SH-SY5Y (cell line): ENCODE measurements at regions not wholly inside any gene's neighbourhood (a gene's known extent, or its start where the extent isn't known, plus 50 kb on each side); places are given as distances from the start of the nearest gene placed in this dataset.

ENCODE experiments used
- GATA2 ChIP-seq: IDR thresholded peaks from 2 replicates; pipeline ENCODE4 v1.6.1; 2011; ENCODE audit warnings: mild to moderate bottlenecking, low read depth, low read length
- GATA3 ChIP-seq: IDR thresholded peaks from 2 replicates; pipeline ENCODE4 v1.6.1; 2011; ENCODE audit warnings: low read depth, mild to moderate bottlenecking, low read length, moderate library complexity

DNA sequence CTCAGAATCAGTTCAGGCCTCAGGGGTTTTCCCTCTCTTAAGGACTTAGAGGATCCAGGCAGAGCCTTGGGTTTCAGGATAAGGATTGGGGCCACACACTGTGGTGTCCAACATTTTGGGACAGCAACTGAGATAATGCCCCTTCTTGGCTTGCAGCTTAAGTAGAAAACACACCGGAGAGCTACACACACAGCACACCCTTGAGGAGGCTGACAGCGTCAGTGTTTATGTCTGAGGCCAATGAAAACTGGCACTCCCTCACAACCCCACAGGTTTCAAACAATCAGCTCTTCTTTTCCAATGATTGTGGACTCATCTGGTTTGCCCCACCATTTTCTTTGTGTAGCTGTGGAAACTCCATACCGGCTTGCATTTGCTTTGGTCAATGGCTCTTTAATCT is 257.7 kb downstream of the CDCA7 start:
- TF ChIP-seq GATA2 (no peak), GATA3 (no peak)

DNA sequence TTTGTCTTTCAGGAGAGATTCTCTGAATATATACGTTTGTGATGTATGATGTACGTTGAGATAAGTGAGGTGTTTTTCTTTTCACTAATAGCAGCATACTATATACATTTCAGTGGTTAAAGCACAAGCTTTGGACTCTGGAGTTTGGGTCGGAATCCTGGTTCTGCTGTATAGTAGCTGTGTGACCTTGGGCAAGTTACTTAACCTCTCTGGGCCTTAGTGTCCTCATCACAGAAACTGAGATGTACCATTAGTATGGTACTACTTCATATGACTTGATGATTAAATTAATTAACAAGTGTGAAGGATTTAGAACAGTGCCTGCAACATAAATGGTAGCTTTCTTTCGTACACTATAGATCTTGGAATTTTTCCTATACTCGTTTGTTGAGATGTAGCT is 258.7 kb downstream of the CDCA7 start:
- no peak for TF ChIP-seq GATA3
- no peak for TF ChIP-seq GATA2

GRCh38 chr2:173614265-173614930 is 259.7 kb downstream of the CDCA7 start:
- TF ChIP-seq GATA2 (no peak), GATA3 (no peak)

DNA sequence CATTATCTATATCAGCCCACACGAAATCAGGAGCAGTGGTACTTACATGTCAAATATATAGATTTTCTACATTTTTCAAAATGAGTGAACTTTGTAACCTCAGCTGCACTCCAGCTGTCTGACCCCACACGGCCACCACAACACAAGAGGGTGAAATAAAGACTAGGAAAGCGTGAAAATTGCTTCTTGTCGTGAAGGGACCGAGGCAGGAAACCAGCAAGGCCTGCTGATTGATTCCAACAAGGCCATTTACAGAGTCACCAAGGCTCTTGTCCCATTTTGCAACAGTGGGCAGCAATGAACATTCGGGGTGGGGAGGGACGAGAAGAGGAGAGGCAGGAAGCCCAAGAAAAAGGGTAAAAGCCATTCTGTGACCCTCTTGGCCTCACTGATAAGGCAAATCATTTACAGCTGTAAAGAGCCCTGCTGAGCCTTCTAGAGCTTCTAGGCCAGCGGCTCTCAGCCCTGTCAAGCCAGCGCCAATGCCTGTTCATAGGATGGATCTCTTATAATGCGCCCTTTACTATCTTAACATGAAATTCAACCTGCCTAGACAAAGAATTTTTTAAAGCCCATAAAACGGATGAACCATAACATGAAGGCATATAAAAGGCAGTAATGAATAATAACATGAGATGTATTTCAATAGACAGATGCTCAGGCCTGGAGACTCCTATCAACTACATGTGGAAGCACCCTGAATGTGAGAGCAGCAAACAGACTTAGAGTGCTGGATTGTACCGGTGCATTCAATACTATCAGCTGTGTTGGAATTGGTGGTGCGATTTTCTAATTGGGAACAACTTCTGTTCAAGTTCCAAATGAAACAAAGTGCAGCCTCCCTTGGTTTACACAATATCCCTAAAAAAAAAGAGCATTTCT is 269.0 kb downstream of the CDCA7 start:
- TF ChIP-seq GATA2: no peak

- no peak for TF ChIP-seq GATA2
- TF ChIP-seq GATA3: no peak
Measured at GRCh38 chr2:173625315-173625714, 270.6 kb downstream of the CDCA7 start.

GRCh38 chr2:173629076-173629475 is 274.4 kb downstream of the CDCA7 start:
- no peak for TF ChIP-seq GATA3
- TF ChIP-seq GATA2: no peak

GRCh38 chr2:173630425-173631126 is 275.9 kb downstream of the CDCA7 start:
- TF ChIP-seq GATA2 (no peak), GATA3 (no peak)

DNA sequence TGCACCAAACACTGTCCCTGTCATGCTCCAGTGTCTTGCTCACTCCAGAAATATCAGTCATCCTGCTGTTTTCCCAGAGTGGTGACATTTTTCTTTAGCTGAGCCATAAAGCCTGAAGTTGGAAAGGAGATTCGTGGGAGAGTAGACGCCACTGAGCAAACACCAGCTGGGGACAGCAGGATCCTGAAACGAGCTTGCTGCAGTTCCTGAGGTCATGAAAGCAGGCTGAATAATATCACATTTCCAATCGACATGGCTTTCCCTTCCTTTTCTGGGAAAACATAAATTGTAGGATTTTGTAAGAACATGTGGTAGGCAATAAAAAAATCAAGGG is 276.4 kb downstream of the CDCA7 start:
- TF ChIP-seq GATA2 (no peak), GATA3 (no peak)

GRCh38 chr2:173644146-173644545 is 289.5 kb downstream of the CDCA7 start:
- TF ChIP-seq GATA2 (no peak), GATA3 (no peak)

DNA sequence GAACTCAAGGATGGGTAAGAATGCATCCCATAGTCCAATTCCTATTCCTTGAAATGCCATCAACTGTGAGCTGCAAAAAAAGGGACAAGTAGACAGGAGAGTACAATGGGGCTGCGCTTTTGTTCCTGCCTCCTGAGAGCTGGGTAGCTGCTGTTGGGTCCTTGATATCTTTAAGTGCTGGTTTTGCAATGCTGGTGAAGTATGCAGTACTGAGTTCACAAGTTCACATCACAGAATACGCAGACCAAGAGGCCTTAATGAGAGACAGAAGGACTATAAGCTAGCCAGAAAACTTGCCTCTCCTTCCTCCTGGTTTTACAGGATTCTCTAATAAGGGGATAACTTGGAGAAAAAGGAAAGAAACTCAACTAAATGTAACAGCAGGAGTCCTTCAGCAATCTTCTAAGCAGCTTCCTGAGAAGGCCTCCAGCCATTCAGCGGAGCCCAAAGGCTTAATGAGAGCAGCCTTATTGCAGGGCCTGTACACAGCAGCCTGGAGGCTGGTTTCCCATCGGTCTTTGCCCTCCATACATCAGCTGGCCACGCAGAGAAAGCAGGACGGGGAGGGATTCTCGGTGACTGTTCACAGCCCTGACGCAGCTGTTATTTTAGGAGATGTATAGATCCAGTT is 293.1 kb downstream of the CDCA7 start:
- TF ChIP-seq GATA2 (no peak), GATA3 (no peak)

- no peak for TF ChIP-seq GATA3
- no peak for TF ChIP-seq GATA2
Measured at GRCh38 chr2:173648816-173649215, 294.1 kb downstream of the CDCA7 start.

GRCh38 chr2:173649527-173650219 is 295.0 kb downstream of the CDCA7 start:
- no peak for TF ChIP-seq GATA3
- no peak for TF ChIP-seq GATA2

GRCh38 chr2:173651891-173652290 is 297.2 kb downstream of the CDCA7 start:
- no peak for TF ChIP-seq GATA2
- TF ChIP-seq GATA3: no peak

GRCh38 chr2:173652311-173652710 is 297.6 kb downstream of the CDCA7 start:
- TF ChIP-seq GATA2: no peak
- no peak for TF ChIP-seq GATA3
